GM19239 (cell line): ENCODE measurements at regions not wholly inside any gene's neighbourhood (a gene's known extent, or its start where the extent isn't known, plus 50 kb on each side); places are given as distances from the start of the nearest gene placed in this dataset.

Source experiments
- DNase-seq: peaks from one replicate; pipeline ENCODE4 v3.0.0; 2011; ENCODE audit warnings: low spot score; ENCODE audit not compliant: insufficient read length
- FAIRE-seq: peaks from 2 replicates; lab custom pipeline; 2011; peaks lifted over from hg19 to GRCh38; lab: Jason Lieb, UNC

- DNase-seq (no peak), FAIRE-seq (no peak)
These were observed 83.9 kb upstream of the TAS2R1 start for GRCh38 chr5:9713959-9714586.

GRCh38 chr5:9713356-9713755, 83.2 kb upstream of the TAS2R1 start:
- FAIRE-seq (no peak), DNase-seq (no peak)

GRCh38 chr5:9712911-9713310, 82.8 kb upstream of the TAS2R1 start:
- DNase-seq (no peak), FAIRE-seq (no peak)

- FAIRE-seq: no peak
- no peak for DNase-seq
These were observed 82.4 kb upstream of the TAS2R1 start for GRCh38 chr5:9712506-9712905.

GRCh38 chr5:9710069-9710468, 79.9 kb upstream of the TAS2R1 start:
- no peak for FAIRE-seq
- no peak for DNase-seq

- no peak for FAIRE-seq
- no peak for DNase-seq
These were observed 77.7 kb upstream of the TAS2R1 start for GRCh38 chr5:9707732-9708462.

GRCh38 chr5:9699681-9700080, 69.5 kb upstream of the TAS2R1 start:
- DNase-seq (no peak), FAIRE-seq (no peak)

GRCh38 chr5:9698841-9699240, 68.7 kb upstream of the TAS2R1 start:
- no peak for DNase-seq
- FAIRE-seq: no peak

- FAIRE-seq: no peak
- no peak for DNase-seq
These were observed 68.1 kb upstream of the TAS2R1 start for GRCh38 chr5:9698125-9698826.

- no peak for FAIRE-seq
- no peak for DNase-seq
These were observed 62.4 kb upstream of the TAS2R1 start for GRCh38 chr5:9692576-9692975.

- FAIRE-seq (no peak), DNase-seq (no peak)
These were observed 61.1 kb upstream of the TAS2R1 start for GRCh38 chr5:9691261-9691660.

GRCh38 chr5:9690751-9691150, 60.6 kb upstream of the TAS2R1 start:
- DNase-seq: no peak
- FAIRE-seq: no peak

- no peak for DNase-seq
These were observed 56.1 kb upstream of the TAS2R1 start for GRCh38 chr5:9686216-9686615.

GRCh38 chr5:9681706-9682105, 51.6 kb upstream of the TAS2R1 start:
- FAIRE-seq (no peak), DNase-seq (no peak)

More at GRCh38 chr5:9686216-9686615, 56.1 kb upstream of the TAS2R1 start:
- no peak for FAIRE-seq
